Adrenal gland (tissue), 5 donors: ENCODE measurements at regions not wholly inside any gene's neighbourhood (a gene's known extent, or its start where the extent isn't known, plus 50 kb on each side); places are given as distances from the start of the nearest gene placed in this dataset.
"Not testable (repeated sequence)": the region's sequence is repeated elsewhere in the genome, so short reads cannot be mapped to it uniquely, and the experiment has no call there.

Source experiments
- CTCF ChIP-seq, 6 experiments: fragments of 450-650 bp in 4 of 6; fragments of 200-600 bp in 2 of 6; sonication (generic) in 1 of 6; IDR thresholded peaks; 1 replicate in 5 of 6; 2 replicates in 1 of 6; pipeline versions ENCODE4 v1.5.1 to v1.8.0; 2016 to 2021; ENCODE audit warnings: antibody characterized with exemption in 6 of 6, mild to moderate bottlenecking in 2 of 6, moderate library complexity in 1 of 6
- POLR2A ChIP-seq, 2 donors: fragments of 450-650 bp; IDR thresholded peaks; one replicate each; pipeline ENCODE4 v1.6.1; 2017; ENCODE audit warnings: antibody characterized with exemption in 2 of 2, mild to moderate bottlenecking in 2 of 2, moderate library complexity in 1 of 2
- donor health status: DM: no; HTN: no; CAD: no.

- not testable (repeated sequence) for TF ChIP-seq POLR2A, CTCF (IDR thresholded peaks at IDR 0.05)
These were observed 109.2 kb downstream of the SYT15B start for GRCh38 chr10:47654161-47654560.
